K562 (cell line): ENCODE measurements at regions not wholly inside any gene's neighbourhood (a gene's known extent, or its start where the extent isn't known, plus 50 kb on each side); places are given as distances from the start of the nearest gene placed in this dataset.

ENCODE experiments used
- CC2D1A ChIP-seq: fragments of 450-650 bp; IDR thresholded peaks from 2 replicates; pipeline ENCODE4 v1.6.1; 2017; ENCODE audit warnings: mild to moderate bottlenecking
- CREBBP ChIP-seq: IDR thresholded peaks from one replicate; pipeline ENCODE4 v1.6.1; 2012; ENCODE audit warnings: low read depth, mild to moderate bottlenecking, control low read depth, inconsistent platforms, low read length
- ELK3 ChIP-seq: fragments of 450-650 bp; formaldehyde crosslinking; IDR thresholded peaks from 2 replicates; pipeline ENCODE4 v1.4.0; 2020; ENCODE audit warnings: mild to moderate bottlenecking
- EWSR1 ChIP-seq: fragments of 450-650 bp; IDR thresholded peaks from 2 replicates; pipeline ENCODE4 v1.6.1; 2018; ENCODE audit warnings: borderline replicate concordance, mild to moderate bottlenecking, low read depth, moderate library complexity; ENCODE audit not compliant: partially characterized antibody
- EZH2 ChIP-seq: IDR thresholded peaks from 2 replicates; pipeline ENCODE4 v1.6.1; 2012; ENCODE audit warnings: low read depth, mild to moderate bottlenecking, inconsistent platforms, low read length, borderline replicate concordance
- GABPB1 ChIP-seq: sonication (generic); formaldehyde crosslinking; IDR thresholded peaks from 2 replicates; pipeline ENCODE4 v1.8.0; 2022; ENCODE audit warnings: mild to moderate bottlenecking, missing genetic modification reagents
- GATAD2B ChIP-seq: fragments of 450-650 bp; IDR thresholded peaks from 2 replicates; pipeline ENCODE4 v1.6.1; 2017; ENCODE audit warnings: mild to moderate bottlenecking, borderline replicate concordance
- GMEB1 ChIP-seq: fragments of 250-450 bp; sonication (Bioruptor Pico); IDR thresholded peaks from 2 replicates; pipeline ENCODE4 v1.4.0; 2020; ENCODE audit warnings: mild to moderate bottlenecking
- GTF2A2 ChIP-seq: IDR thresholded peaks from 2 replicates; pipeline ENCODE4 v1.6.1; 2016; ENCODE audit warnings: mild to moderate bottlenecking, missing genetic modification characterization, missing compliant biosample characterization
- HDAC3 ChIP-seq: fragments of 450-650 bp; IDR thresholded peaks from 2 replicates; pipeline ENCODE4 v1.6.1; 2018; ENCODE audit warnings: borderline replicate concordance, mild to moderate bottlenecking, moderate library complexity; ENCODE audit not compliant: partially characterized antibody
- LCOR ChIP-seq: sonication (generic); formaldehyde crosslinking; IDR thresholded peaks from 2 replicates; pipeline ENCODE4 v1.8.0; 2022; ENCODE audit warnings: mild to moderate bottlenecking, missing genetic modification reagents
- POU5F1 ChIP-seq: fragments of 150-350 bp; IDR thresholded peaks from 2 replicates; pipeline ENCODE4 v1.6.1; 2014; ENCODE audit warnings: borderline replicate concordance, low read length, low read depth, mild to moderate bottlenecking; ENCODE audit not compliant: partially characterized antibody
- PTRF ChIP-seq: fragments of 450-650 bp; IDR thresholded peaks from 2 replicates; pipeline ENCODE4 v1.6.1; 2016; ENCODE audit warnings: mild to moderate bottlenecking, missing genetic modification characterization, missing compliant biosample characterization
- RAD21 ChIP-seq, 2 experiments: fragments of 250-450 bp in 1 of 2; fragments of 450-650 bp in 1 of 2; sonication (Bioruptor Pico) in 1 of 2; formaldehyde crosslinking in 1 of 2; IDR thresholded peaks in 1 of 2; conservative IDR thresholded peaks in 1 of 2; 2 replicates each; pipeline versions ENCODE4 v1.4.0 to v1.8.0; 2020 to 2022; ENCODE audit warnings: mild to moderate bottlenecking in 2 of 2, moderate library complexity in 1 of 2
- SP1 ChIP-seq: sonication (generic); formaldehyde crosslinking; IDR thresholded peaks from 2 replicates; pipeline ENCODE4 v1.8.1; 2022; ENCODE audit warnings: mild to moderate bottlenecking, missing genetic modification reagents
- TAF15 ChIP-seq: fragments of 200-400 bp; formaldehyde crosslinking; IDR thresholded peaks from 2 replicates; pipeline ENCODE4 v1.6.1; 2017; ENCODE audit warnings: mild to moderate bottlenecking, low read depth, low read length, moderate library complexity
- TFAM ChIP-seq: fragments of 250-450 bp; sonication (Bioruptor Pico); conservative IDR thresholded peaks from 2 replicates; pipeline ENCODE4 v1.5.0; 2021; ENCODE audit warnings: mild to moderate bottlenecking, moderate library complexity
- ZBTB34 ChIP-seq: fragments of 250-450 bp; sonication (Bioruptor Pico); IDR thresholded peaks from 2 replicates; pipeline ENCODE4 v1.8.0; 2021; ENCODE audit warnings: mild to moderate bottlenecking, moderate library complexity
- ZNF133 ChIP-seq: fragments of 250-450 bp; sonication (Bioruptor Pico); IDR thresholded peaks from 2 replicates; pipeline ENCODE4 v1.4.0; 2020; ENCODE audit warnings: mild to moderate bottlenecking
- ZNF134 ChIP-seq: fragments of 250-450 bp; sonication (Bioruptor Pico); conservative IDR thresholded peaks from 2 replicates; pipeline ENCODE4 v1.4.0; 2020
- ZNF444 ChIP-seq: fragments of 250-450 bp; sonication (Bioruptor Pico); IDR thresholded peaks from 2 replicates; pipeline ENCODE4 v1.4.0; 2020; ENCODE audit warnings: mild to moderate bottlenecking, moderate library complexity
- ZNF655 ChIP-seq: fragments of 250-450 bp; sonication (Bioruptor Pico); IDR thresholded peaks from 2 replicates; pipeline ENCODE4 v1.5.0; 2021
- ZNF696 ChIP-seq: fragments of 250-450 bp; sonication (Bioruptor Pico); conservative IDR thresholded peaks from 2 replicates; pipeline ENCODE4 v1.4.0; 2020; ENCODE audit warnings: mild to moderate bottlenecking, moderate library complexity

GRCh38 chr12:46557539-46558373, 185.2 kb upstream of the SLC38A2 start (continued):
- TF ChIP-seq ZNF133 (CRISPR knock-in tag) (no peak), TFAM (CRISPR knock-in tag) (no peak), TAF15 (no peak), GABPB1 (CRISPR knock-in tag) (no peak), GTF2A2 (0 out of 2 replicates have a peak, but pooled peaks have one; percentile 22), RAD21 (CRISPR knock-in tag; conservative IDR thresholded peaks at IDR 0.05 in 1 of 2, IDR thresholded peaks at IDR 0.05 in 1 of 2) (peak in 1 of 2 experiments; percentile 42; a peak in 3 of 4 replicates), ZBTB34 (no peak), EZH2 (no peak), LCOR (CRISPR knock-in tag) (no peak), ZNF655 (CRISPR knock-in tag) (no peak), PTRF (tag) (no peak), ZNF134 (CRISPR knock-in tag) (no peak), HDAC3 (no peak), ELK3 (CRISPR knock-in tag) (no peak), CC2D1A (peak; percentile 19; the same call in 1 of the 2 replicates), GMEB1 (0 out of 2 replicates have a peak, but pooled peaks have one; percentile 34), ZNF696 (CRISPR knock-in tag) (no peak), SP1 (CRISPR knock-in tag) (no peak), CREBBP (no peak), POU5F1 (no peak), ZNF444 (no peak), EWSR1 (no peak), GATAD2B (no peak)
